Activated T-helper 9 cell treated with anti-CD3 and anti-CD28 coated beads, Interleukin-2, amount 50 U/mL, for 16 hours (primary cell): ENCODE measurements at regions not wholly inside any gene's neighbourhood (a gene's known extent, or its start where the extent isn't known, plus 50 kb on each side); places are given as distances from the start of the nearest gene placed in this dataset.

Experiments used
- DNase-seq: peaks from one replicate; pipeline ENCODE4 v3.0.0-alpha.2; 2020; ENCODE audit warnings: low read depth

DNA sequence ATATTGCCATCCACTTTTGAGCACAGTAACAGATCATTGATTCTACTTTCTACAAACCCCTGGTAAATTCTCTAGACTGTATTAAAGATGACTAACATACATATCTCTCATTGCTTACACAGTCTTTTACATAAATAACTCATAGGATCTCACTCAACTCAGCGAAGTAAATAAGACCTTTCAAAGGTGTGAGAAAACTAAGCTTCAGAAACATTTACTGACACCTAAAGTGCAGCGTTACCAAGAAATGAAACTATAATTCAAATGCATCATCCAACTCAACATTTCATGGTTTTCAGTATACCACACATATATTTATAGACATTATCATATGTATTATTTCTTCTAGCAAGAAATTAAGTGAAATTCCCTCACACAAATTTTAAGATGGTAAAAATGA lies 189.8 kb downstream of the METTL4 start:
- DNase-seq: no peak

DNA sequence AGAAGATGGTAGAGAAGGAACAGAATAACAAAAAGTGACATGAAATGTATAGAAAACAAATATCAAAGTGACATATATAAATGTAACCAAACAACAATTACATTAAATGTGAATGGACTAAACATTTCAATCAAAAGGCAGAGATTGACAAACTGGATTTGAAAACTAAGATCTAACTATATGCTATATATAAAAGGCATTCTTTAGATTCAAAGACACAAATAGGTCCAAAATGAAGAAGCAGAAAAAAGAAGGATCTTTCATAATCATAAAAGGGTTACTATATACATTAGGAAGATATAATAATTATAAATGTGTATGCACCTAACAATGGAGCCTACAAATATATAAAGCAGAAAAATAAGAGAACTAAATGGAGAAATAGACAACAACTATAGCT lies 183.7 kb downstream of the METTL4 start:
- no peak for DNase-seq

DNA sequence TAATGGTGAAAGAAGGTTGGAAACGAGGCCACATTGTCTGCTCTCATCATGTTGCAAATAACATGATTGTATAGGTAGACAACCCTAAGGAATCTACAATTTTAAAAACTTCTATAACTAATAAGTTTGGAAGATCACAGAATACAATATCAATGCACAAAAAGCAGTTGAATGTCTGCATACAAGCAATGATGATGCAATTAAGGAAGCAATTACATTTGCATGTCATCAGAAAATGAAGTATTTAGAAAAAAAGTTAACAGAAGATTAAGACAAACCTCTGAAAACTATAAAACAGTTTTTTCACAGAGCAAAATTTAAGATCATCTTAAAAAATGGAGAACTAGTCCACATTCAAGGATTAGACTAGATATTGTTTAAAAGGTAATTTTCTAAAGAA lies 181.1 kb downstream of the METTL4 start:
- DNase-seq: no peak

DNA sequence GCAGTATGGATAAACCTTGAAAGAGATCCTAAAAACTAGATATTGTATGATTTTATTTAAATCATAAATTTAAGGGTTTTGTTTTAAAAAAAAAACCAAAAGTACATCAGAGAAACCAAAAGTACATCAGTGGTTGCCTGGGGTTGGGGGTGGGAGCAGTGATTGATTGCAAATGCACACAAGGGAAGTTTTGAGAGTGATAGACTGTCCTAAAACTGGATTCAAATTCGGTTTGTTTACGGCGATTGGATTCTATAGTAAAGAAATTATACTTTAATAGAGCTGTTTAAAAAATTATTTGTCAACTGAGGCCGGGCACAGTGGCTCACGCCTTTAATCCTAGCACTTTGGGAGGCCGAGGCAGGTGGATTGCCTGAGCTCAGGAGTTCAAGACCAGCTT lies 179.8 kb downstream of the METTL4 start:
- DNase-seq: no peak

DNA sequence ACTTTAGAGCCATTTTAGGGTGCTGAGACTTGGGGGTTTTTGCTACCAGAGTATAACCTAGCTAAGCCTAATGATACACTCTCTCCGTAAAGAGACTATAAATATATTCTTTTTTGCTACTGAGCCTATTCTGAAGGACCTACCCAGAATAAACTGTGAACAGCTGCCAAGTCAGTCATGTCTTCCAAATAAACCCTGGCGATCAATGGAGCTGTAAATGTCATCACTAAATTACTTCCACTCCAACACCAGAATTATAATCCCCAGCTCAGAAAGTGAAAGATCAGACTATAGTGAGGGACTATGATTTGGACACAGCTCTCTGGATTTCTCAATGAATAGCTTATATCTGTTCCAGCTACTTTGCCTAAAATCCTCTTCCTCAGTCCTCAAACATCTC lies 178.9 kb downstream of the METTL4 start:
- DNase-seq: no peak

DNA sequence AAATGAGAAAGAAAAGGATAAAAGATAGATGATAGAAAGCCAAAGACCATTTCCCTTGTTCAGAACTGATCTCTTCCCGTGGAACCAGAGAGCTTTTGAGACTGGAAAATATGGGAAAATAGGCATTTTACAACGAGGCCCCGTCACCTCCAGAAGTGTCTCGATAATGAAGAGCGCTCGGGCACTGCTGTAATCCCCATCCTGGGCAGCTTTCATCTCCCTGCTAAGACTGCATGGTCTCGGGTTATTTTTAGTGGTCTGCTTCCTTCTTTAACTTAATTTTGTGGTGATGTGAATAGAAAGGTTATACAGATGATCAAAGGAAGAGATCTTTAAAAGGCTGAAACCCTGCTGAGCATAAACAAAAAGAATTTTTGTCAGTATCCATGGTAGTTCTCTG lies 176.6 kb downstream of the METTL4 start:
- DNase-seq: no peak

DNA sequence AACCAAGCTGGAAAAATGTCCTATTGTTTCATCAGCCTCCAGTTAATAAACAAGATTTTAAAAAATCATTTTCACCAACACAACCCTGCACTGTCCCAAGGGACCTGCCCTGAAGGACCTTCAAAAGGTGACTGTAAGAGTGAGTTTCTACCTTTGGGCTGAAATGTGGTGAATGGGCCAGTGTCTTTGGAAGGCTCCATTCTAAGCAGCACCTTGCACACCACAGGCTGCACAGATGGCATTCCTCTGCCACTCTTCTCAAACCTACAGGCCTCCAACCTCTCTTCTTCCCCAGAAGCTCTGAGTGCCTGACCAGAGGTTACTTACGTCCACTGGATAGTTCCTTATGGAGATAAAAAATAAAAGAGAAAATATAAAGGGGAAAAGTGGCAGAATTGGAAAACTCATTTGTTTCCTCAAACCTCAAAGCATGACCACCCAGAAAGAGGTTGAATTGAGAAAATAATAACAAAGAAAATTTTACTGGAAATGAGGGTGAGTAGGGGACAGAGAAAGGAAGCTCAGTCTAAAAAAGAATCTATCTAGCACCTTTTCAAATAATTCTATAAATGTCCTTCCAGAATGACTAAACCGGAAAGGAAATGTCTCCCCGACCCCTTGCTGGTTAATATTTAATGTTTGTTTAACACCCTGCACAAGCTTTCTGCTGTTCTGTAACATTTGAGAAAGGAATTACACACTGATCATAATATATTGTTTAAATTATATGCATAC lies 175.7 kb downstream of the METTL4 start:
- no peak for DNase-seq

DNA sequence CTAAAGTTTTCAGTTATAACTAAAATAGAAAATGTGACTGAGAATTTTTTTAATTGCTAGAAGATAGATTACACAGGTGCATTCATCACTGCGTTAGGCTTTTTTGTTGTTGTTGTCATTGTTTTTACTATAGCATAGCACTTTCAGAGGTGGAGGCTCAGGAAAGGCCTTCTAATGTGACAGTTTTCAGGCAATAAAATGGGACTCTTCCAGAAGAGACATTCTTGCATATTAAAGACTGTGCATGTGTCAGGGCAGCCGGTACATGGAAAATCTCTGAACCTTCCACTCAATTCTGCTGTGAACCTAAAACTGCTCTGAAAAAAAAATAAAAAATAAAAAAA lies 175.2 kb downstream of the METTL4 start:
- DNase-seq: no peak

DNA sequence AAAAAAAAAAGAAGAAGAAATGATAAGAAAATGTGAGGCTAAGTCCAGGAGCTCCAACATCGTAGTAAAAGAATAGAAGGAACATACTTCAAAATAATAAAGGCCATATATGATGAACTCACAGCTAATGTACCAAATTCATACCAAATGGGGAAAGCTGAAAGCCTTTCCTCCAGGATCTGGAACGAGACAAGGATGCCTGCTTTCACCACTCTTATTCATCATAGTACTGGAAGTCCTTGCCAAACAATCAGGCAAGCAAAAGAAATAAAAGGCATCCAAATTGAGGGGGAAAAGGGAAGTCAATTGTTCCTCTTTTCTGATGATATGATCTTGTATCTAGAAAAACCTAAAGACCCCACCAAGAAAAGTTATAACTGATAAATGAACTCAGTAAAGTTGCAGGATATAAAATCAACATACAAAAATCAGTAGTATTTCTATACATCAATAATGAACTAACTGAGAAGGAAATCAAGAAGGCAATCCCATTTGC lies 170.6 kb downstream of the METTL4 start:
- DNase-seq: no peak

DNA sequence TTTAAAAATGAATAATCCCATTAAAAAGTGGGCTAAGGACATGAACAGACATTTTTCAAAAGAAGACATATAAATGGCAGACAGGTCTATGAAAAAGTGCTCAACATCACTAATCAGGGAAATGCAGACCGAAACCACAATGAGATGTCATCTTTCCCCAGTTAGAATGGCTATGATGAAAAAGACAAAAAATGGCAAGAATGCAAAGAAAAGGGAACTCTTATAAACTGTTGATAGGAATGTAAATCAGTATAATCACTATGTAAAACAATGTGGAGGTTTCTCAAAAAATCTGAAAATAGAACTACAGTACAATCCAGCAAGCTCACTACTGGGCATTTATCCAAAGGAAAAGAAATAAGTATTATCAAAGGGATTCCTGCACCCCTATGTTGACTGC lies 169.2 kb downstream of the METTL4 start:
- no peak for DNase-seq

DNA sequence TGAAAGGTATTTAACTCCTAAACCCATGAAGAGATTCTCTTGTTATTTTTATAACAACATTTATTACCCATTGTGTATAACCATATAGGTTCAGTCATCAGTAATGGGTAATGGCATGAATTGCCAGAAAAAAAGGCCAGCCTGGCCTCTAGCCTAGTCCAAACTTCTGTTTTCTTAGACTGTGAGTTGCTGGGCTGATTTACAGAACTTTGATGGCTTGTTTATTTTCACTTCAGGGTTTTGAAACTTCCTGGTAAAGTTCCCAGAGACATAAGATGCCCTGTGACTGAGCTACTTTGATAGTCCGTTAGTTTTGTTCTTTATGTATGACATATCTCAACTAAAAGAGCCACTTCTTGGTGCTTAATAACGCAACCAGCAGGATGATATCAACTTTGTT lies 164.8 kb downstream of the METTL4 start:
- no peak for DNase-seq

DNA sequence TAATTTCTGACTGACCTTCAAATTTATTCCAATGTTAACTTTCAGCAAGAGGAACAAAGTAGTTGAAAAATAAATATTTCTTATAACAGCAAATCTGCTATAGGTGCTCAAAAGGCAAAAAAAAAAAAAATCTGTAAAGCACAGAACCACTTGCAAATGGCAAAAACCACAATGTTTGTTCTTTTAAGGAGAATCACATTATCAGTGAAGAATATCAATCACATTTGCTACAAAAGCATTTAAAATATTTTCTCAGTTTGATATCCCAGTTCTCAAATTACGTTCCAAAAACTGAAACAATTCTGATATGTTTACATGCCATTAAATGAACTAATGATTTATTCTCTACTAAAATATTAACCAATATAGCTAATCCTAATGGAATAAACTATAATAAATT lies 163.3 kb downstream of the METTL4 start:
- DNase-seq: no peak

DNA sequence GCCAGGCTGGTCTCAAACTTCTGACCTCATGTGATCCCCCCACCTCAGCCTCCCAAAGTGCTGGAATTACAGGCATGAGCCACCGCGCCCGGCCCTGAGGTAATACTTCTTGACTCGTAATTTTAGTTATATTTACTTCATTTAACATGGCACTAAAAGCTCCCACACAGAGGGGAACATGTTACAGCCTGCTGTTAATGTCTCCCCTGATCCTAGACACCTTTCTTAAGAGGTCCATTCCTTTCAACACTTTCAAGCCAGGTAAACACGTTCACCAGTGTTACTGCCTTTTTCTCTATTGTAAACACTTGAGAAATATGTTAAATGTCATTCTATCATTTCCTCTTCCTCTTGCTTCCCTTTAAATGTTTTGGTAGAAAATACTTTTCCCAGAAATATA lies 161.4 kb downstream of the METTL4 start:
- DNase-seq: no peak

DNA sequence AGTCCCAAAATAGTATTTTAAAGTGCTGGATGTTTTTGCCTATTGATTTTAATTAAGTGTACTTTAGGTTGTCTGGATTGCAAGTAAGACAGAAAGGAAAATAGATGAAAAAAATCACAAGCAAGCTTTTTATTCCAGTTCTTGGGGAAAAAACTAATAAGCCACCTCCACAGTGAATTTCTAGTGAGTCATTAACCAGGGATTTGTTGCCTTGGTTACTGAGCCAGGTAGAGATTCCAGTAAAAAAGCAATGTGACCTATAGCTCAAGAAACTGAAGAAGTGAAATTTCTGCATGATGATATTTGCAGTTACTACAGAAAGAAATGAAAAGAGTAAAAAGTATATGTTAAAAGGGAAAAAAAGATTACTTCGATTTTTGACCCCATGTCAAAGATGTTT lies 160.6 kb downstream of the METTL4 start:
- DNase-seq: no peak

DNA sequence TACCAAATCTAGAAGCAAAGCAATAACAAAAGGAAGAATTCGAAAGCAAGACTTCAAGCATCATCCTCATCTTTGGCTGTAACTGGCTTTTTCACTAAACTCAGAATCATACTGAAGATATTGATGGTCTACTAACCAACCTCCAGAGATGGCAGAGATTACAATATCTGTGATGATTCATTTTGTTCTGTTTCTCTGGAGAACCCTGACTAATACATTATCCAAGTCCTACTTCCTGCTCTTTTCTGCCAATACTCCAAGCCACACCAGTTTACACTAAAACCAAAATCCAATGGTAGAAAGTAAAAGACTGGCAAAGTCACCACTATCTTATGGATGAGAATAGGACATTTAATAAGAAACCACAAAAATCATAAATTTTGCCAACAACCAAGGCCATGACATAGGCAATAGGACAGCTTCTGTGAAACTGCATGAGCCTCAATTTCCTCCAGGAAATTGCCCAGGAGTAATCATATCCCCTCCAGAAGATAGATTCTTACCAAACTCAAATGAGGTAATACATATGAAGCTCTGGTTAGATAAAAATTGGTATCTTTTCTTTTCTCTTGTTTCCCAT lies 159.8 kb downstream of the METTL4 start:
- DNase-seq: no peak

DNA sequence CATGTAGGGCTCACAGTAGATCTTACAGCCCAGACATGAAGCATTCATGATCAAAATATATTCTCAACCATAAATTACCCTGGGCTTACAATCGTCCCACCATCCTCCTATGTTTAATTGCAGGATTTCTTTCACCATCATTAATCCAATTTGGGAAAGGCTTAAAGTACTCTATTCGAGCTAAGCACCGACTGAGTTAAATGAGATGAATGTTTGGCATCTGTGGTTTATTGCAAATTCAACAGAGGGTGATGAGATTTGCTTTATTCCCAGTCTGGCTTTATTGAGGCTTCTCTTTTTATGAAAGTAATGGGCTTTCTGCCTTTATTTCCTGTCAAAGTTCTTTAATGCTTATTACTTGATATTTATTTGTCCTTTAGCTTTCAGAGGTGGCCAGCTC lies 159.0 kb downstream of the METTL4 start:
- no peak for DNase-seq

DNA sequence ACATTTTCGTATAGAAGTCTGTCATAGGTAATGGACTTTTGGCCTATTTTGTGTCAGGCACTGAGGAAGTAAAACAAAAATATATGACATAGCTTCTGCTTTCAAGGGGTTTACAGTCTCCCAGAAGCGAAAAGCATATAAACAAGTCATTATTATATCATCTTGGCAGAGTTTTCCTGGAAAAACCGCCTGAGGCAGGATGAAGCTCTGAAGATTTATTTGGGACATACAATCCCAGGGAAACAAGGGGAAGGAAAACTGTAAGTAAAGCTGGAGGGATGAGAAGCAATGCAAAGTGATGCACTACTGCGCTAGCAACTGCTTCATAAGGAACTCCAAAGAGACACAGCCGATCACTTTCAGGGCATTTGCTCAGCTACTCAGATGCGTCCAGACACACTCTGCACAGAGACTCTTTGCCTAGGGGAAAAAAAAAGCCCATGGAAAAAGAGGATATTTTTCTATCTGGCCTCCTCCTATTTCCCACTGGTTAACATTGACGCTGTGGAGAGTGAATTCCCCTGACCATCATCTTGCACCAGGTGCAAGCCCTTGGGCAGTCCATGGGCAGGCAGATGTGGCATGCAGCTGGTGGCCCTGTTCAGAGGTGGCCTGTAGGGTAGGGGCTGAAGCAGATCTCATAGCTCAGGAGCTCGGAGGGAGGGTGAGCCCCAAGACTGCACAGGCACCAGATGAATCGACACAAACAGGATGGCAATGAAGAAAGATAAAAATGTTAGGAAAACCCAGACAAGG lies 158.1 kb downstream of the METTL4 start:
- no peak for DNase-seq

DNA sequence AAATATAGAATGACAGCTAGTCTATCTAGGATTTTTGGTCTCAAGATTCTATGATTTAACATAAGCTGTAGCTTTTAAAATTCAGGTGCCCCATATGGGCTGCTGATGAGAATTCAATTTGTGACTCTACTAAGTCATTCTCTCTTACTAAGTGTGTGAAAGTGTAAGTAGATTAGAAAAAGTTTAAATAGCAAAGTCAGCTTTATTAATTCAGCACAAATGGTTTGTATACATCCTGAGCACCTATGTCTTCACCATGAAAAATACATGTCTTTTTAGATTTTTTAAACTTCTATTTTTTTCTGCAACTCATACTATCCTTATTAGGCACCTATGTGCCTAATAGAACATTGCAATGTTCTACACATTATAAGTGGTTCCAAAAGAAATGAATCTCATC lies 157.1 kb downstream of the METTL4 start:
- DNase-seq: no peak

DNA sequence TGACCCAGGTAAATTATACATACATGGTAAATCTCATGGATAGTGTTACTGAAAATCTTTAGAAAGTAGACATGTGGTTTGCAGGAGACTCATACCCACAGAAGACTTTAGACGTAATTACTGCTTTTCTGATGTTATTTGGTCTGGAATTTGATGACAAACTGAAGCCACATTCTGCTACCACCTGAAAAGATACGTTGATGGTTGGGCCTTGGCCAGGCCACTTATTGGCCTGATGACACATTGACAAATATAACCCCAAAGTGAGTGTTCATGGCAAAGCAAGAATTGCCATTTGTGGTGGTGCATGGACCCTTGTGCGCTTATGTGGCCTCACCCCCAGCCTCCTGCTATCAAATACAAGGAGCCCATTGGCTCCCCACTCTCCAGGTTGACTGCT lies 155.6 kb downstream of the METTL4 start:
- no peak for DNase-seq

DNA sequence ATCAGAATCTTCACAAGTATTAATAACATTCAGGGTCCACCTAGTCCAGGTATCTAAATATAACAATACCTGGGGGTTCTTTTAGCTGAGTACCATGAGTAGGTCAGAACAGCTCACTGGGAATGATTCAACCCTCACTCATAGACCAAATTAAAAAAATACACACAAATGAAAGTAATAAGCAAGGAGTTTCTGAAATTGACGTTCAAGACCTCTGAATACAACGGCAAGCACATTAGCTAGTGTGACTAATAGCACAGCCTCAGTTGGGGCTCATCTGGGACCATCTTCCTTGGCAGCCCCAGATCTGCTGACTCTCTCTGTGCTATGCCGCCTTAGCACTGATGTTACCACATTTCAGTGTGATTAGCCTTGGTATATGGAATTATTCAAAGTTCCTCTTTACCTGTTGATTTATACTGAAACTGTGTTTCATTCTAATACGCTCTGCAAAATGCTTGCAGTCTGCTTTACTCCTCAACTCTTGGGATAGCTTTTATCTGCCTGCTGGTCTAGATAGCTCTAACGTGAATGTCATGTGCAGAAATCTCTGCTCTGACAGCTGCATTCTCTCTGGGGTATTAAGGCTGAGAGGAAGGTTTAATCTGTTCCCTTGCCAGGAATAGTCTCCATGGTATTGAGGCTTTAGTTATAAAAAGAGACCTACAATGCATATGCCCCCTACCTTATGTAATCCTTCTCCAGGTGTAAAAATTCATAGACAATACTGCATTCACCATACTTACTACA lies 153.3 kb downstream of the METTL4 start:
- no peak for DNase-seq

DNA sequence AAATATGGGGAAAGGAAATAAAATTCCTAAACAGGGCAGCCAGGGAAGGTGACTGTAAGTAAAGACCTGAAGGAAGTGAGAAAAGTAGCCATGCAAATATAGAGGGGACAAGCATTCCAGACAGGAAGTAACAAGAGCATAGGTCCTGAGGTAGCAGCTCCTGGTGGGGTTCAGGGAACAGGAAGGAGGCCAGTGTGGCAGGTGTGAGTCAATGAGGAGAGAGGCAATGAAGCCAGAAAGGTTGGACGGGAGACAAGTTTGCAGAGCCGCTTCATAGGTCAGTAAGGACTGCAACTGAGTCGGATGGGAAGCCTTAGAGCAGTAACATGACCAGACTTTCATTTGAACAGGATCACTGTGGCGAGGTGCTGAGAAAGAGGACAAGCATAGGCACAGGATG lies 150.9 kb downstream of the METTL4 start:
- no peak for DNase-seq

DNA sequence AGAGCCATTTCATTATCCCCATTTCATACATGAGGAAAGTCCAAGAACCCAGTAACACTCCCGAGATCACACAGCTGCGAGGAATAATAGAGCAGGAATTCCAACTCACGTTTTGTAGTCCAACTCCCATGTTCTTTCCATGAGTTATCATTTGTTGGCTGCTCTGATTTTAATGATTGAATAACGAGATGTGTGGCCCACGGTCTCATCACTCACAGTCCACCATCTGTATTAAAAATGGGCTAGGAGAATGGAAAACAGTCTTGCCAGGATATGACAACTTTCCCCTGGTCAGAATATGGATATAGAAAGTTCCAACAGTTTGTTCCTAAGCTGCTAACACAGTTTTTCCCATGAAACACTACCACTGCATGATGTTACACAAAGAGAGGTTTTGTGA lies 147.5 kb downstream of the METTL4 start:
- DNase-seq: no peak

DNA sequence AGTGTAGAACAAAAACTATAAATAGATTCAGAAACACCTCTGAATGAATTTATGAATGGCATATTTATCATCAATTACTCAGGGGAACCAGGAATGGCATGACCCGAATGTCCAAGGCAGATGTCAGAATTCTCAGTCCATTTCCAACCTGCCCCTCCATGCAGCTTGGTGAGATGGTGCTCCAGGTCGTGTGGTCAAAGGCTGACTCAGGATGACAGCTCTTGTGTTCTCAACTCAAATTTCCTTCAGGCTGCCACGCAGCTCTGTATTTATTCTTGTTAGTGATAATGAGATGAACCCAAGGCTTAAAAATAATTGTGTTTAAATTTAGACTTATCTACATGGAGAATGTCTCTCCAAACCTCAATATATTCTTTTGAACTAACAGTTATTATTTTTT lies 146.9 kb downstream of the METTL4 start:
- no peak for DNase-seq
